ENCODE measurements at regions not wholly inside any gene's neighbourhood (a gene's known extent, or its start where the extent isn't known, plus 50 kb on each side); places are given as distances from the start of the nearest gene placed in this dataset.

DNA sequence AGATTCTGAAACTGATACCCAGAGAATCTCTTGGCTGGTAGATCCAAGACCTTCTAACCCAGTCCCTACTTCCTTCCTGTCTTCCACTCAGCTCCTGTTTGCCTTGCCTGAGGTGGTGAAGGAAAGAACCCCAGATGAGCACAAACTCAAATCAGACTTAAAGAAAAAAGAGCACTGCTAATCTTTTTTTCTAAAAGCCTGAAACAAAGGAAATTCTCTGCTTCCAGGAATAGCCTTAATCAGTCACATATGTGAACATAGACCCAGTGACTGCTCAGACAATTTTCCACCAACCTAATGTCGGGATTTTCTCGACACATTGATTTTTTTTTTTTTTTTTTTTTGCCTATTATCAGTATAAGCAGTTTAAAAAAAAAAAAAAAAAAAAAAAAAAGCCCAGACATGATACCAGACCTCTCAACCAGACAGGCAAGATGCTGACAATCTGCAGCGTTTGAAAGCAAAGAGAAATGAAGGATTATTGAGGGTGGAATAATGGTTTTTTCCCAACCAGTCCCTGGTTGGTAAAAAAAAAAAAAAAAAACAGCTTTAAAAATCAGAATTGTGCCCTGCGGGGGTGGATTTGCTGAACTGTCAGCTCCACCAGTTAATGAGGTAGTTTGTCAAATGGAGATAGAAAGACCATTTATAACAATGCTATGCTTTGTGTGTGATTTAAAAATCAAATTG lies 256.8 kb upstream of the RARB start:
- DNase-seq (ENCODE audit: low spot score) = no peak
- in situ Hi-C loops (cut with MboI; ENCODE audit: low pct_unique_long_range_greater_than_20kb, low sequenced_read_pairs, unreplicated experiment) = no loop called here
- TF ChIP-seq, protein P1, sequence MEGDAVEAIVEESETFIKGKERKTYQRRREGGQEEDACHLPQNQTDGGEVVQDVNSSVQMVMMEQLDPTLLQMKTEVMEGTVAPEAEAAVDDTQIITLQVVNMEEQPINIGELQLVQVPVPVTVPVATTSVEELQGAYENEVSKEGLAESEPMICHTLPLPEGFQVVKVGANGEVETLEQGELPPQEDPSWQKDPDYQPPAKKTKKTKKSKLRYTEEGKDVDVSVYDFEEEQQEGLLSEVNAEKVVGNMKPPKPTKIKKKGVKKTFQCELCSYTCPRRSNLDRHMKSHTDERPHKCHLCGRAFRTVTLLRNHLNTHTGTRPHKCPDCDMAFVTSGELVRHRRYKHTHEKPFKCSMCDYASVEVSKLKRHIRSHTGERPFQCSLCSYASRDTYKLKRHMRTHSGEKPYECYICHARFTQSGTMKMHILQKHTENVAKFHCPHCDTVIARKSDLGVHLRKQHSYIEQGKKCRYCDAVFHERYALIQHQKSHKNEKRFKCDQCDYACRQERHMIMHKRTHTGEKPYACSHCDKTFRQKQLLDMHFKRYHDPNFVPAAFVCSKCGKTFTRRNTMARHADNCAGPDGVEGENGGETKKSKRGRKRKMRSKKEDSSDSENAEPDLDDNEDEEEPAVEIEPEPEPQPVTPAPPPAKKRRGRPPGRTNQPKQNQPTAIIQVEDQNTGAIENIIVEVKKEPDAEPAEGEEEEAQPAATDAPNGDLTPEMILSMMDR (IDR thresholded peaks at IDR 0.05; ENCODE audit: extremely low read depth, insufficient read depth, missing control alignments) = no peak

DNA sequence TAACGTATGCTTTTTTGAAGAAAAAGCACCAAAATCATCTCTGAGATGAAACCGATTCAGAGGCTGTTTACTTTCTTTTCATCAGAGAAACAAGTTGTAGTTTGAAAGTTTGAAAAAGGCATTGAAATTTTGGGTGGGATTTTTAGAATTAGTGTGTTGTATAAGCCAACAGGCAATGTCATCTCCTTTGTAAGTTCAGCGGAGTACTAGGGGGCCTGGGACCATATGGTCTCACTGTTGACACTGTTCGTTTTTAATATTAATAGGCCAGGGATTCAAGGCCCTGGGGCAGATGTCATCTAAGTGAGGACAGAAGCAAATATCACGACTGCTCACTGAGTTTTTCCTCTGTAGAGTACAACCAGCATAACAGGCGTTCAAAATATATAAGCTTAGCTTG lies 256.2 kb upstream of the RARB start:
- in situ Hi-C loops (cut with MboI; ENCODE audit: low pct_unique_long_range_greater_than_20kb, low sequenced_read_pairs, unreplicated experiment) = no loop called here
- no peak for DNase-seq (ENCODE audit: low spot score)

DNA sequence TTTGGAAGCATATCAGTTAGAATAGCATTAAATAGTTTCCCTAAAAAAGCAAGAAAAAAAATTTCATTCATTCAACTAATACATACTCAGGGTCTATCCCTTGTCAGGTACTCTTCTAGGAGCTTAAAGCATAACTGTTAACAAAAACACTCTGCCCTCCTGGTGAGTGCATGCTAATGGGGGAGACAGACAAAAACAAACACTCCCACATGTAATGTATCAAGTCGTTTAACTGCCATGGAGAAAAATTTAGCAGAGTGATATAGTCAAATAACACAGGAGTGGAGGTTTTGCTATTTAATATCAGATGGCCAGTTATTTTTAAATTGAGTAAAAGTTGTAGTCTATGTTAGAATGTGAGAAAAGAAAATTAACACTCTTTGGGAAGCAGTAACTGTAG lies 254.5 kb upstream of the RARB start:
- in situ Hi-C loops (cut with MboI; ENCODE audit: low pct_unique_long_range_greater_than_20kb, low sequenced_read_pairs, unreplicated experiment) = no loop called here
- DNase-seq (ENCODE audit: low spot score) = no peak
- TF ChIP-seq, protein P1 (IDR thresholded peaks at IDR 0.05; ENCODE audit: extremely low read depth, insufficient read depth, missing control alignments) = no peak

More for the DNA sequence above, 256.2 kb upstream of the RARB start:
- TF ChIP-seq, protein P1 (IDR thresholded peaks at IDR 0.05; ENCODE audit: extremely low read depth, insufficient read depth, missing control alignments) = no peak

DNA sequence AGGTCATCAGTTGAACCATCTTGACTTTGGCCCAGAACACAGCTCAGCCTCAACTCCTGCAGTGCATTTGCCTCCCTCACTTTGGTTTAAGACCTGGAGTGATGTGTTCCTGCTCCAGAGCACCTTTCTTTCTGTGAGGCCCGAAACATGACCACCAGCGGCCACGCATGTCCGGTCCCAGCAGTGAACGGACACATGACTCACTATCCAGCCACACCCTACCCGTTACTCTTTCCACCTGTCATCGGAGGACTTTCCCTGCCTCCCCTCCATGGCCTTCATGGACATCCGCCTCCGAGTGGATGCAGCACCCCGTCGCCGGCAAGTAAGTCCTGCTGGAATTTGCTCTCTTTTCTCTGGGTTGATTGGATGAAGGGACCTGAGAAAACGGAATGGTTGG lies 253.8 kb upstream of the RARB start:
- TF ChIP-seq, protein P1 (IDR thresholded peaks at IDR 0.05; ENCODE audit: extremely low read depth, insufficient read depth, missing control alignments) = no peak
- in situ Hi-C loops (cut with MboI; ENCODE audit: low pct_unique_long_range_greater_than_20kb, low sequenced_read_pairs, unreplicated experiment) = no loop called here
- DNase-seq (ENCODE audit: low spot score) = no peak

DNA sequence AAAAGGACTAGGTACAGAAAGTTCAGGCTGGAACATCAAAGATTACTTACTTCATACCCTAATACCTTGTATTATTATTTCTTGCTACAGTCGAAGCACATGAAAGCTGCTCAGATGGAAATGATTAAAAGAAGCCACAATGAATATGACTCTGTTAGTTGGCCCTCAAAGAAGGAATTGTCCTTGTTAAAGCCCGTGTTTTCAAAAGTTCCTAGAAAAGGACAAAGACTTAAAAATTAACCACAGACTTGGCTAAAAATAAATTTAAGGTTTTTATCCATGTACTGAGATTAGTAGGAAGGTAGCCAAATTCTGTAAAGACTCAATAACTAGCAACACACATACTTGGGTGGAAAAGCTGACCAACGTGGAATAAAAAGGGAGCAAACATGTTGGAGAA lies 251.0 kb upstream of the RARB start:
- DNase-seq (ENCODE audit: low spot score) = no peak
- in situ Hi-C loops (cut with MboI; ENCODE audit: low pct_unique_long_range_greater_than_20kb, low sequenced_read_pairs, unreplicated experiment) = no loop called here
- TF ChIP-seq, protein P1 (IDR thresholded peaks at IDR 0.05; ENCODE audit: extremely low read depth, insufficient read depth, missing control alignments) = no peak

DNA sequence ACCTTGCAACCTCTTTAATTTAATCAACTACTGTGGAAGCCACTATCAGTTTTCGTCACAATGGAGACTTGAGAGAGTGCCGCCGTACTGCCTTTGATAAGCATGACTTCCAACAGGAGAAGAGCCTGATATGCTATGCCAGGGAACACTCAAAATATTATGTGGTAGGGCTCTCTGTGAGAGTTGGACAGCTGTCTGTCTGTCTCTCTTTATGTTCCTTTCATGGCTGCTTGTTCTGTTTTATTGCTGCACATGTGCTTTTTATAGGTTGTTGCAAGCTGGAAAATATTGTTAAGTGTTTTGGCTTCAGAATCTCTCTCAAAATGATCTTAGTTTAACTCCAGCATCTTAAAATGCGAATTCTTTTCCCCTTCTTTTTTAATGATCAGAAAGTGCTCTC lies 249.4 kb upstream of the RARB start:
- TF ChIP-seq, protein P1 (IDR thresholded peaks at IDR 0.05; ENCODE audit: extremely low read depth, insufficient read depth, missing control alignments) = no peak
- in situ Hi-C loops (cut with MboI; ENCODE audit: low pct_unique_long_range_greater_than_20kb, low sequenced_read_pairs, unreplicated experiment) = no loop called here

More for the DNA sequence above, 249.4 kb upstream of the RARB start:
- no peak for DNase-seq (ENCODE audit: low spot score)

All from GM13977 (cell line).